B cell (primary cell): ENCODE measurements at regions not wholly inside any gene's neighbourhood (a gene's known extent, or its start where the extent isn't known, plus 50 kb on each side); places are given as distances from the start of the nearest gene placed in this dataset.

Experiments used
- EZH2 ChIP-seq: IDR thresholded peaks from 2 replicates; pipeline ENCODE4 v1.6.1; 2012; ENCODE audit warnings: borderline replicate concordance, low read depth, mild to moderate bottlenecking, moderate library complexity, low read length; ENCODE audit not compliant: insufficient read depth, poor library complexity, severe bottlenecking
- TF ChIP-seq, protein P1 (sequence below): fragments of 200-600 bp; IDR thresholded peaks from one replicate; pipeline ENCODE4 v1.8.0; 2022; ENCODE audit warnings: antibody characterized with exemption, mild to moderate bottlenecking

DNA sequence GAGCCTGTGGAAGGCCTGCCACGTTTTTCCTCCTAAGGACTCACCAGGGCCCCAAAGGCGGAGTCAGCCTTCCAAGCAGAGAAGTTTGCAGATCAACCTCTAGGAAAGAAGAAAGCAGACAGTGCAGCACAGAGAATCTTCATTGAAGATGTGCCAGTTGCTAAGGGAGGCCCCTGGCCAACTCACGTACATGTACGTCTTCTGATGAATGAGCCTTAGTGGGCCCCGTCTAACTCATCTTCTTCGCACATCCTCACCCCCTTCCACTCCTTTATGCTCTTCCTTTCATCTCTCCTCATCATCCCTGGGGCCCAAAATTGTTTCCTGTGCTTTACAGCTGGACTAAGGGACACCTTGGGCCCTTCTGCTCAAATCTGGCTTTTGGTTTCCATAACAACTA lies 703.0 kb upstream of the TBX3 start:
- TF ChIP-seq, protein P1, sequence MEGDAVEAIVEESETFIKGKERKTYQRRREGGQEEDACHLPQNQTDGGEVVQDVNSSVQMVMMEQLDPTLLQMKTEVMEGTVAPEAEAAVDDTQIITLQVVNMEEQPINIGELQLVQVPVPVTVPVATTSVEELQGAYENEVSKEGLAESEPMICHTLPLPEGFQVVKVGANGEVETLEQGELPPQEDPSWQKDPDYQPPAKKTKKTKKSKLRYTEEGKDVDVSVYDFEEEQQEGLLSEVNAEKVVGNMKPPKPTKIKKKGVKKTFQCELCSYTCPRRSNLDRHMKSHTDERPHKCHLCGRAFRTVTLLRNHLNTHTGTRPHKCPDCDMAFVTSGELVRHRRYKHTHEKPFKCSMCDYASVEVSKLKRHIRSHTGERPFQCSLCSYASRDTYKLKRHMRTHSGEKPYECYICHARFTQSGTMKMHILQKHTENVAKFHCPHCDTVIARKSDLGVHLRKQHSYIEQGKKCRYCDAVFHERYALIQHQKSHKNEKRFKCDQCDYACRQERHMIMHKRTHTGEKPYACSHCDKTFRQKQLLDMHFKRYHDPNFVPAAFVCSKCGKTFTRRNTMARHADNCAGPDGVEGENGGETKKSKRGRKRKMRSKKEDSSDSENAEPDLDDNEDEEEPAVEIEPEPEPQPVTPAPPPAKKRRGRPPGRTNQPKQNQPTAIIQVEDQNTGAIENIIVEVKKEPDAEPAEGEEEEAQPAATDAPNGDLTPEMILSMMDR: no peak
- TF ChIP-seq EZH2: no peak
